ENCODE measurements at regions not wholly inside any gene's neighbourhood (a gene's known extent, or its start where the extent isn't known, plus 50 kb on each side); places are given as distances from the start of the nearest gene placed in this dataset.

DNA sequence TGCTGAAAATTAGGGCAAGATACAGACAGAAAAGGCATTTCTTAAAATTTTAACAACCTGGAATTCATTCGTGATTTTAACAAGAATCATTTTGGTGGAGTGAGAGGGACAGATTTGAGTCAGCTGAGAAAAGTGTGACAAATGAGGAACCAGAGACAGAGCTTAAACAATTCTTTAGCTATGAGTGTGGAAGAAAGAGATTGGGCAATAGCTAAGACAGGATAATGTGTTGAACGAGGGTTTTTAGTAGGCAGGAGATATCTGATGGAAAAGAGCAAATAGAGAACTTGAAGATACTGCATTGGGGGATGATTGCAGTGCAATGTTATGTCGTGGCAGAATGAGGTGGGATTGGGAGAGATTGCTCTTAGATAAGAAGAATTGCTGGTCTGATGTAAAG is 164.2 kb upstream of the SPRY1 start:
- H3K27ac ChIP-seq (ENCODE audit: low read depth in 1 of 2, low read length in 2 of 2) = peak overlapping the region in 1 of 2 donors; percentile 67
- no peaks in the 10 kb centered on the region for H4K20me1 ChIP-seq (ENCODE audit: insufficient read depth, low read length)
- TF ChIP-seq, protein P1, sequence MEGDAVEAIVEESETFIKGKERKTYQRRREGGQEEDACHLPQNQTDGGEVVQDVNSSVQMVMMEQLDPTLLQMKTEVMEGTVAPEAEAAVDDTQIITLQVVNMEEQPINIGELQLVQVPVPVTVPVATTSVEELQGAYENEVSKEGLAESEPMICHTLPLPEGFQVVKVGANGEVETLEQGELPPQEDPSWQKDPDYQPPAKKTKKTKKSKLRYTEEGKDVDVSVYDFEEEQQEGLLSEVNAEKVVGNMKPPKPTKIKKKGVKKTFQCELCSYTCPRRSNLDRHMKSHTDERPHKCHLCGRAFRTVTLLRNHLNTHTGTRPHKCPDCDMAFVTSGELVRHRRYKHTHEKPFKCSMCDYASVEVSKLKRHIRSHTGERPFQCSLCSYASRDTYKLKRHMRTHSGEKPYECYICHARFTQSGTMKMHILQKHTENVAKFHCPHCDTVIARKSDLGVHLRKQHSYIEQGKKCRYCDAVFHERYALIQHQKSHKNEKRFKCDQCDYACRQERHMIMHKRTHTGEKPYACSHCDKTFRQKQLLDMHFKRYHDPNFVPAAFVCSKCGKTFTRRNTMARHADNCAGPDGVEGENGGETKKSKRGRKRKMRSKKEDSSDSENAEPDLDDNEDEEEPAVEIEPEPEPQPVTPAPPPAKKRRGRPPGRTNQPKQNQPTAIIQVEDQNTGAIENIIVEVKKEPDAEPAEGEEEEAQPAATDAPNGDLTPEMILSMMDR (IDR thresholded peaks at IDR 0.05) = no peak
- no peaks in the 10 kb centered on the region for H3K27me3 Mint-ChIP-seq (ENCODE audit: low read depth in 3 of 3)
- peak; percentile 63 to 69 (median 66) for DNase-seq
- H3K79me2 ChIP-seq (ENCODE audit: insufficient read depth, low read length) = no peaks in the 10 kb centered on the region
- WGBS (ENCODE audit: insufficient coverage) = 0% methylated on average over 1 of the region's 3 CpGs
- H3K36me3 Mint-ChIP-seq = peaks cover 1 to 5% of the 10 kb centered on the region in 2 donors
- no peaks in the 10 kb centered on the region for H3K9me3 ChIP-seq (replicated peaks in 1 of 2; ENCODE audit: control insufficient read depth in 1 of 2, insufficient read depth in 1 of 2, low read length in 2 of 2)
- no peaks in the 10 kb centered on the region for H3K36me3 ChIP-seq (replicated peaks in 1 of 2; ENCODE audit: control insufficient read depth in 1 of 2, insufficient read depth in 2 of 2, low read length in 2 of 2)
- H3K4me3 ChIP-seq (replicated peaks in 1 of 3; ENCODE audit: low read depth in 2 of 3, low read length in 3 of 3) = peak overlapping the region in 1 of 3 experiments; percentile 13
- H3K27ac Mint-ChIP-seq = peak overlapping the region; percentile 47 to 88 (median 73)
- H3K4me1 ChIP-seq (ENCODE audit: control insufficient read depth in 1 of 2, insufficient read depth in 2 of 2, low read length in 2 of 2) = peaks cover 24 to 30% of the 10 kb centered on the region in 2 donors
- H3K27me3 ChIP-seq (ENCODE audit: control insufficient read depth in 2 of 2, insufficient read depth in 2 of 2, low read length in 2 of 2) = no peaks in the 10 kb centered on the region
- H3K4me3 Mint-ChIP-seq = peak overlapping the region in 1 of 2 donors; percentile 40
- H3K9ac ChIP-seq (ENCODE audit: insufficient read depth, low read length, poor library complexity, severe bottlenecking) = no peak overlapping the region
- H3K4me1 Mint-ChIP-seq = peaks cover 32% of the 10 kb centered on the region
- H2AFZ ChIP-seq (ENCODE audit: insufficient read depth, low read depth, low read length, poor library complexity, severe bottlenecking) = no peak overlapping the region
- intact Hi-C loops (cut with micrococcal nuclease) = no loop called here
- H3K4me2 ChIP-seq (replicated peaks; ENCODE audit: extremely low read depth, low read length, poor library complexity, severe bottlenecking) = peak overlapping the region; percentile 45
- H3K9me3 Mint-ChIP-seq = peaks cover 0 to 2% (median under 1%) of the 10 kb centered on the region in 7 donors

DNA sequence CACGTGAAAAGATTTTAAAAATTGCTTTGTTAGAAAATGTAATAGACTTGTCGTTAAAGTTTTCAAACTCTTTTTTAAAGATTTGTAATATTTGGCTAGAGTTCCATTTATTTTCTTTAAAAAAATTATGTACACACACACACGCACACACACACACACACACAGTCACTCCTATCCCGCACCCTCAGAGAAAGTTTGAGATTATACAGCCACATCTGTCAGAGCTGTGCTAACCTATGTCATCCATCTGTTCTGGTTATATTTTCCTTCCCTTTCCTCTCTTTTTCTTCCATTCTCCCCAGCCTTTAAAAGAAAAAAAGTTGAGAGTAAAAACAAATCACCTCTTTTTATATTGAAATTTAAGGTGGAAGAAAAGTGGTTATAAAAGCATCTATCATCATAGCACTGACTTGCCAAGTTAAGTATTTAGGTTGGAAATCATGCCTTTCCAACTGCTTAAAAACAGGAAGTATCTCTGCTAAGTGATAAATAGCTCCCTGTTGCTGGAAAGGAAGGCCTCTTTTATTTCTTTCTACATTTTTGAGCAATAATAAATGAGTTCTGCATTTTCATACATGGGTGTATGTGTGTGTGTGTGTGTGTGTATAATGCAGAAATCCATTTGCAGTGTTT is 163.3 kb upstream of the SPRY1 start:
- peak overlapping the region in 1 of 2 donors; percentile 22 for H3K4me3 Mint-ChIP-seq
- intact Hi-C loops (cut with micrococcal nuclease) = no loop called here
- no peaks in the 10 kb centered on the region for H3K79me2 ChIP-seq (ENCODE audit: insufficient read depth, low read length)
- no peaks in the 10 kb centered on the region for H3K27me3 Mint-ChIP-seq (ENCODE audit: low read depth in 3 of 3)
- H3K4me1 Mint-ChIP-seq = peaks cover 32% of the 10 kb centered on the region
- H2AFZ ChIP-seq (ENCODE audit: insufficient read depth, low read depth, low read length, poor library complexity, severe bottlenecking) = no peak overlapping the region
- TF ChIP-seq, protein P1 (IDR thresholded peaks at IDR 0.05) = no peak
- H3K27ac ChIP-seq (ENCODE audit: low read depth in 1 of 2, low read length in 2 of 2) = peak overlapping the region in 1 of 2 donors; percentile 67
- H3K9me3 Mint-ChIP-seq = peaks cover 0 to 3% (median 2%) of the 10 kb centered on the region in 7 donors
- no peaks in the 10 kb centered on the region for H3K9me3 ChIP-seq (replicated peaks in 1 of 2; ENCODE audit: control insufficient read depth in 1 of 2, insufficient read depth in 1 of 2, low read length in 2 of 2)
- H3K27me3 ChIP-seq (ENCODE audit: control insufficient read depth in 2 of 2, insufficient read depth in 2 of 2, low read length in 2 of 2) = no peaks in the 10 kb centered on the region
- peak overlapping the region in 1 of 3 experiments; percentile 13 for H3K4me3 ChIP-seq (replicated peaks in 1 of 3; ENCODE audit: low read depth in 2 of 3, low read length in 3 of 3)
- 8% methylated on average over 2 of the region's 4 CpGs for WGBS (ENCODE audit: insufficient coverage)
- peaks cover 24 to 30% of the 10 kb centered on the region in 2 donors for H3K4me1 ChIP-seq (ENCODE audit: control insufficient read depth in 1 of 2, insufficient read depth in 2 of 2, low read length in 2 of 2)
- no peaks in the 10 kb centered on the region for H3K36me3 ChIP-seq (replicated peaks in 1 of 2; ENCODE audit: control insufficient read depth in 1 of 2, insufficient read depth in 2 of 2, low read length in 2 of 2)
- no peaks in the 10 kb centered on the region for H4K20me1 ChIP-seq (ENCODE audit: insufficient read depth, low read length)
- DNase-seq = peak; percentile 38 to 54 (median 48)
- peak overlapping the region; percentile 45 for H3K4me2 ChIP-seq (replicated peaks; ENCODE audit: extremely low read depth, low read length, poor library complexity, severe bottlenecking)
- no peak overlapping the region for H3K9ac ChIP-seq (ENCODE audit: insufficient read depth, low read length, poor library complexity, severe bottlenecking)
- H3K36me3 Mint-ChIP-seq = peaks cover 0 to 7% of the 10 kb centered on the region in 2 donors
- H3K27ac Mint-ChIP-seq = peak overlapping the region; percentile 64 to 90 (median 83)
